Stimulated activated CD8-positive, alpha-beta memory T cell treated with anti-CD3 and anti-CD28 coated beads, Interleukin-2, amount 100 ng/mL, for 1 hour (primary cell): ENCODE measurements at regions not wholly inside any gene's neighbourhood (a gene's known extent, or its start where the extent isn't known, plus 50 kb on each side); places are given as distances from the start of the nearest gene placed in this dataset.

Source experiments
- DNase-seq, 2 donors: peaks; one replicate each; pipeline ENCODE4 v3.0.0-alpha.2; 2020; ENCODE audit warnings: low read depth in 2 of 2

- no peak for DNase-seq
These were observed 226.1 kb downstream of the DSEL start for GRCh38 chr18:67290421-67290820.

- DNase-seq: no peak
These were observed 230.9 kb downstream of the DSEL start for GRCh38 chr18:67285583-67285982.

- DNase-seq: no peak
These were observed 233.7 kb downstream of the DSEL start for GRCh38 chr18:67282796-67283195.

- DNase-seq: no peak
These were observed 234.8 kb downstream of the DSEL start for GRCh38 chr18:67281746-67282145.

GRCh38 chr18:67280486-67281242 lies 235.9 kb downstream of the DSEL start:
- DNase-seq: no peak

GRCh38 chr18:67279988-67280387 lies 236.5 kb downstream of the DSEL start:
- no peak for DNase-seq

- DNase-seq: no peak
These were observed 237.5 kb downstream of the DSEL start for GRCh38 chr18:67278984-67279383.

- no peak for DNase-seq
These were observed 239.9 kb downstream of the DSEL start for GRCh38 chr18:67276638-67277037.

GRCh38 chr18:67273288-67273687 lies 243.2 kb downstream of the DSEL start:
- no peak for DNase-seq

- DNase-seq: no peak
These were observed 247.3 kb downstream of the DSEL start for GRCh38 chr18:67269206-67269605.

GRCh38 chr18:67268530-67268929 lies 248.0 kb downstream of the DSEL start:
- no peak for DNase-seq

GRCh38 chr18:67266246-67267237 lies 250.0 kb downstream of the DSEL start:
- no peak for DNase-seq

GRCh38 chr18:67265464-67266245 lies 250.9 kb downstream of the DSEL start:
- DNase-seq: no peak

- DNase-seq: no peak
These were observed 254.5 kb downstream of the DSEL start for GRCh38 chr18:67261931-67262552.

GRCh38 chr18:67260841-67261240 lies 255.7 kb downstream of the DSEL start:
- DNase-seq: no peak

GRCh38 chr18:67250776-67251424 lies 265.6 kb downstream of the DSEL start:
- no peak for DNase-seq

- DNase-seq: no peak
These were observed 272.5 kb downstream of the DSEL start for GRCh38 chr18:67243799-67244587.

- DNase-seq: no peak
These were observed 274.5 kb downstream of the DSEL start for GRCh38 chr18:67242001-67242400.

- no peak for DNase-seq
These were observed 275.2 kb downstream of the DSEL start for GRCh38 chr18:67241299-67241698.

- no peak for DNase-seq
These were observed 276.7 kb downstream of the DSEL start for GRCh38 chr18:67239826-67240225.
